UCSD-AML1 (cell line): ENCODE measurements at regions not wholly inside any gene's neighbourhood (a gene's known extent, or its start where the extent isn't known, plus 50 kb on each side); places are given as distances from the start of the nearest gene placed in this dataset.
A peak's percentile ranks its signal among the peaks of the same experiment; 100 is the strongest.

ENCODE experiments used
- DNase-seq: peaks from one replicate; lab custom pipeline; 2025; ENCODE audit not compliant: unreplicated experiment; lab: John Stamatoyannopoulos, UW

- no peak for DNase-seq
Measured at GRCh38 chr5:6806668-6807067, 93.4 kb downstream of the TENT4A start.

- no peak for DNase-seq
Measured at GRCh38 chr5:6808462-6808861, 95.2 kb downstream of the TENT4A start.

- no peak for DNase-seq
Measured at GRCh38 chr5:6810641-6811405, 97.6 kb downstream of the TENT4A start.

- no peak for DNase-seq
Measured at GRCh38 chr5:6812091-6812490, 98.9 kb downstream of the TENT4A start.

GRCh38 chr5:6812800-6813731 is 99.8 kb downstream of the TENT4A start:
- no peak for DNase-seq

- no peak for DNase-seq
Measured at GRCh38 chr5:6814816-6815215, 101.6 kb downstream of the TENT4A start.

GRCh38 chr5:6818594-6819511 is 105.6 kb downstream of the TENT4A start:
- no peak for DNase-seq

GRCh38 chr5:6819521-6819920 is 106.3 kb downstream of the TENT4A start:
- no peak for DNase-seq

GRCh38 chr5:6820851-6821479 is 107.7 kb downstream of the TENT4A start:
- DNase-seq, result peak; percentile 55

- DNase-seq, result no peak
Measured at GRCh38 chr5:6822068-6822467, 108.8 kb downstream of the TENT4A start.

- DNase-seq, result no peak
Measured at GRCh38 chr5:6822556-6823343, 109.5 kb downstream of the TENT4A start.

GRCh38 chr5:6823996-6824395 is 110.8 kb downstream of the TENT4A start:
- no peak for DNase-seq

- no peak for DNase-seq
Measured at GRCh38 chr5:6825678-6826244, 112.5 kb downstream of the TENT4A start.

- DNase-seq, result no peak
Measured at GRCh38 chr5:6826756-6827155, 113.5 kb downstream of the TENT4A start.

- DNase-seq, result no peak
Measured at GRCh38 chr5:6827526-6828219, 114.4 kb downstream of the TENT4A start.

GRCh38 chr5:6829150-6829784 is 116.0 kb downstream of the TENT4A start:
- no peak for DNase-seq

- DNase-seq, result no peak
Measured at GRCh38 chr5:6830643-6831239, 117.5 kb downstream of the TENT4A start.
